PC-9 (cell line): ENCODE measurements at regions not wholly inside any gene's neighbourhood (a gene's known extent, or its start where the extent isn't known, plus 50 kb on each side); places are given as distances from the start of the nearest gene placed in this dataset.

Experiments used
- BruUV-seq: library from RNA; stranded (reverse); fragments of 400-500 nt; replicated peaks from 2 replicates; lab custom pipeline; 2021; lab: Mats Ljungman, UMichigan
- CTCF ChIA-PET: fragments of 300-600 bp; sonication (Branson Sonifier 250); formaldehyde crosslinking; loops from one replicate; lab custom pipeline; 2022; ENCODE audit warnings: antibody characterized with exemption; lab: Charles Lee
- POLR2A ChIA-PET: fragments of 300-600 bp; sonication (Branson Sonifier 250); formaldehyde crosslinking; loops from one replicate; lab custom pipeline; 2022; ENCODE audit warnings: antibody characterized with exemption; ENCODE audit not compliant: unreplicated experiment; lab: Charles Lee
- DNase-seq, 2 experiments: peaks; one replicate each; pipeline versions ENCODE4 v3.0.0 to v3.0.0-alpha.2; 2015 to 2022; ENCODE audit warnings: mixed read lengths in 1 of 2
- H2AFZ ChIP-seq: fragments of 200-600 bp; sonication (generic); 2 replicates; pipeline ENCODE4 v1.8.1; 2017; ENCODE audit warnings: antibody characterized with exemption
- H3F3A ChIP-seq: fragments of 200-600 bp; sonication (generic); 2 replicates; pipeline ENCODE4 v1.8.1; 2017; ENCODE audit warnings: antibody characterized with exemption, mild to moderate bottlenecking, low read depth; ENCODE audit not compliant: insufficient read depth
- H3K27ac ChIP-seq: fragments of 200-600 bp; sonication (generic); 2 replicates; pipeline ENCODE4 v1.6.1; 2016; ENCODE audit warnings: mixed run types
- H3K27me3 ChIP-seq: fragments of 200-600 bp; sonication (generic); 2 replicates; pipeline ENCODE4 v1.6.1; 2016; ENCODE audit warnings: low read depth, mixed run types; ENCODE audit not compliant: insufficient read depth
- H3K36me3 ChIP-seq: fragments of 200-600 bp; sonication (generic); 2 replicates; pipeline ENCODE4 v1.6.1; 2016; ENCODE audit warnings: low read depth, mixed run types
- H3K4me1 ChIP-seq: fragments of 200-600 bp; sonication (generic); replicated peaks from 2 replicates; pipeline ENCODE4 v1.6.1; 2016; ENCODE audit warnings: mixed run types; ENCODE audit not compliant: insufficient read depth
- H3K4me2 ChIP-seq: fragments of 200-600 bp; sonication (generic); 2 replicates; pipeline ENCODE4 v1.6.1; 2017; ENCODE audit warnings: mixed run types
- H3K4me3 ChIP-seq: fragments of 200-600 bp; sonication (generic); 2 replicates; pipeline ENCODE4 v1.6.1; 2016; ENCODE audit warnings: mixed run types
- H3K79me2 ChIP-seq: fragments of 200-600 bp; sonication (generic); 2 replicates; pipeline ENCODE4 v1.6.1; 2017; ENCODE audit warnings: low read depth, mixed run types
- H3K9me2 ChIP-seq: fragments of 200-600 bp; sonication (generic); 2 replicates; pipeline ENCODE4 v1.8.1; 2017; ENCODE audit warnings: mild to moderate bottlenecking; ENCODE audit not compliant: insufficient read depth
- H3K9me3 ChIP-seq: fragments of 200-600 bp; sonication (generic); 2 replicates; pipeline ENCODE4 v1.8.1; 2016; ENCODE audit warnings: low read depth; ENCODE audit not compliant: insufficient read depth
- H4K20me1 ChIP-seq: fragments of 200-600 bp; sonication (generic); 2 replicates; pipeline ENCODE4 v1.8.1; 2017; ENCODE audit not compliant: insufficient read depth
- EZH2 ChIP-seq: fragments of 200-600 bp; sonication (generic); IDR thresholded peaks from 2 replicates; pipeline ENCODE4 v1.8.0; 2017; ENCODE audit warnings: antibody characterized with exemption, low read depth
- intact Hi-C: fragments of 100-400 bp; cut with micrococcal nuclease; formaldehyde crosslinking; loops from one replicate; pipeline ENCODE4 v1.10.0; 2022; ENCODE audit not compliant: unreplicated experiment
- TF ChIP-seq, protein P1 (sequence below): fragments of 200-600 bp; sonication (generic); conservative IDR thresholded peaks from 2 replicates; pipeline ENCODE4 v1.6.1; 2017; ENCODE audit warnings: mixed run types, antibody characterized with exemption, mild to moderate bottlenecking, moderate library complexity

DNA sequence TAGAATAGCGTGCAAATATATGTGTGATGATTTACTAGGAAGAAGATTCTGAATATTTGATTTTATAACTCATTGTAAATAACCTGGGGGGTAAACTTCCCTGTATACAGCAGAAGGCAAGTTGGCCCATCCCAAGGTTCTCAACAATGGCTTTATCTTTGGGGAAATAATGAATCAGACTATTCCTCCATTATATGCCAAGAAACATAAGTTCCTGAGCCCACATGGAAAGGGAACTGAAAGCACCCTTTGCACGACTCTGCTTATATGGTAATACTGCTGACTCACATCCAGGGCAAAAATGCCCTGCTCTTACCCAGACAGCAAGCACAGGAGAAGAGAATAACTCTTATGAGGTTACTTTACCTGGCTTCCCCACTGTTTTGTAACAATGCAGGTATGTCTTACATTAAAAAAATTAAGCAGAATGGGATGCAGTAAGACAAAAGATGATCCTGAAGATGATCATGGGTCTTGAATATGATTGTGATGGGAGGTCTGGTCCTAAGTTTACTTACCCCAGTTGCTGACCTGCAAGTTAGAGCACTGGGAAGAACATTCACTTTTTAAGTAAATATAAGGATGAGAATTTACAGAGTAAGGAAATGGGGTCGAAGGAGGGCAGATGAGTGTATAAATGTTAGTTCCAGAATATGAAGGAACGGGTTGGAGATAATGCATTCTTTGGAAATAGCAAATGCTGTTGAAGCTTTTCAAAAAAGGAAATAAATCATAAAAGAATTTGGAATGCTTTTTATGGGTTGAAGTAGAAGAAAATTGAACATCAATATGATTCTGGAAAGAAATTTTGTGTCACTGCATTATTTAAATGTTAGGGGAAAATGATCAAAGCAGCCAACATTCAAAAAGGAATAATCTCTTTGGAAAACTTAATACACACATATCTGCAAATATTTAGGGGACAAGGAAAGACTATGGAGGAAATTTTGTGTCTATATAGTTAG is 428.4 kb upstream of the MPDZ start:
- no peaks in the 10 kb centered on the region for H3K36me3 ChIP-seq

DNA sequence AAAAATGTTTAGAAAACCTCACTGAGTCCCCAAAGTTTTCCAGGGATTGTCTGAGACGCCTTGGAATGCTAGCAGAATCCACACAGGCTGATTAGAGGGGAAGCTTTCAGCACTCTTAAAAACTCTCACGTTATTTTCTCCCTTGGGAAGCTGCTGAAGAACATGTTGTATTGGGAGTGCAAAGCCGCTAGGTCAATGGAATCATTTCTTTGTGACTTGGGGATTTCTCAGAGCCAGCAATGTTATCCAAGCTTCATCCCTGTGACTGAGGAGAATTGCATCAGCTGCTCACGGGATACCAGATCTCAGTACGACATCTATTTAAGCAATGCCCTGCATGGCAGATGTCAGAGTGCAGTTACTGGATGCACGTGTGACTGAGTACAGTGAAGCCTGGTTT is 426.4 kb upstream of the MPDZ start:
- no peaks in the 10 kb centered on the region for H3K79me2 ChIP-seq
- intact Hi-C loops = no loop called here
- no peaks in the 10 kb centered on the region for H3K9me3 ChIP-seq
- ChIA-PET POLR2A (no interaction called here), CTCF (no interaction called here)
- H2AFZ ChIP-seq = no peak overlapping the region
- DNase-seq = no peak
- no peaks in the 10 kb centered on the region for H3K27me3 ChIP-seq
- no peak overlapping the region for H3K4me2 ChIP-seq
- no peaks in the 10 kb centered on the region for H3K36me3 ChIP-seq
- H3K4me1 ChIP-seq = no peaks in the 10 kb centered on the region
- no peaks in the 10 kb centered on the region for H3K9me2 ChIP-seq
- no peaks in the 10 kb centered on the region for H4K20me1 ChIP-seq
- no peak overlapping the region for H3K4me3 ChIP-seq
- no TSS peak for BruUV-seq
- no peak for TF ChIP-seq EZH2
- TF ChIP-seq, protein P1, sequence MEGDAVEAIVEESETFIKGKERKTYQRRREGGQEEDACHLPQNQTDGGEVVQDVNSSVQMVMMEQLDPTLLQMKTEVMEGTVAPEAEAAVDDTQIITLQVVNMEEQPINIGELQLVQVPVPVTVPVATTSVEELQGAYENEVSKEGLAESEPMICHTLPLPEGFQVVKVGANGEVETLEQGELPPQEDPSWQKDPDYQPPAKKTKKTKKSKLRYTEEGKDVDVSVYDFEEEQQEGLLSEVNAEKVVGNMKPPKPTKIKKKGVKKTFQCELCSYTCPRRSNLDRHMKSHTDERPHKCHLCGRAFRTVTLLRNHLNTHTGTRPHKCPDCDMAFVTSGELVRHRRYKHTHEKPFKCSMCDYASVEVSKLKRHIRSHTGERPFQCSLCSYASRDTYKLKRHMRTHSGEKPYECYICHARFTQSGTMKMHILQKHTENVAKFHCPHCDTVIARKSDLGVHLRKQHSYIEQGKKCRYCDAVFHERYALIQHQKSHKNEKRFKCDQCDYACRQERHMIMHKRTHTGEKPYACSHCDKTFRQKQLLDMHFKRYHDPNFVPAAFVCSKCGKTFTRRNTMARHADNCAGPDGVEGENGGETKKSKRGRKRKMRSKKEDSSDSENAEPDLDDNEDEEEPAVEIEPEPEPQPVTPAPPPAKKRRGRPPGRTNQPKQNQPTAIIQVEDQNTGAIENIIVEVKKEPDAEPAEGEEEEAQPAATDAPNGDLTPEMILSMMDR = no peak
- no peak overlapping the region for H3K27ac ChIP-seq
- no peaks in the 10 kb centered on the region for H3F3A ChIP-seq

More for the DNA sequence above, 428.4 kb upstream of the MPDZ start:
- BruUV-seq = no TSS peak
- Histone ChIP-seq H2AFZ (no peak overlapping the region), H4K20me1 (no peaks in the 10 kb centered on the region), H3K4me3 (no peak overlapping the region), H3K27ac (no peak overlapping the region), H3K4me2 (no peak overlapping the region), H3F3A (no peaks in the 10 kb centered on the region), H3K9me3 (no peaks in the 10 kb centered on the region), H3K27me3 (no peaks in the 10 kb centered on the region), H3K9me2 (no peaks in the 10 kb centered on the region), H3K4me1 (no peaks in the 10 kb centered on the region), H3K79me2 (no peaks in the 10 kb centered on the region)
- DNase-seq = no peak
- intact Hi-C loops = no loop called here
- ChIA-PET POLR2A (no interaction called here), CTCF (no interaction called here)
- TF ChIP-seq, protein P1 = no peak
- no peak for TF ChIP-seq EZH2

DNA sequence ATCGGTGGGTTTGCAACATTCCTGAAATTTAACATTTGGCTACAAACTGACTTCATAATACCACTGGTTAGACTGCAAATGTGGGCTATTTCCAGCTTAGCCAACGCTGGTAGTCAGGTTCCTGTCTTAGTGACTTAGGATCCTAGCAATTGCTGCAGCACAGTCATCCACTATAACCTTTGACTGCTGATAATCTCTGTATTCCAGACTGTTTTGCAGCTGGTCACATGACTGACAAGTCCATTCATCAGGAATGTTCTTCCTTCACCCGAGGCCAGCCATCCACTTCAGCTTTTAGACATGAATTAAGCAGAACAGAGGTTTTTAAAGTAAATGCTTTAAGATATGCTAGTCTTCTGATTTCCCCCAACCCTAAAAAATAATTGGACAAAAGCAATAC is 425.9 kb upstream of the MPDZ start:
- H2AFZ ChIP-seq = no peak overlapping the region
- TF ChIP-seq, protein P1 = no peak
- no peak for TF ChIP-seq EZH2
- H3K9me2 ChIP-seq = no peaks in the 10 kb centered on the region
- no peaks in the 10 kb centered on the region for H4K20me1 ChIP-seq
- H3F3A ChIP-seq = no peaks in the 10 kb centered on the region
- BruUV-seq = no TSS peak
- H3K79me2 ChIP-seq = no peaks in the 10 kb centered on the region
- no peaks in the 10 kb centered on the region for H3K9me3 ChIP-seq
- ChIA-PET CTCF (no interaction called here), POLR2A (no interaction called here)
- no peak overlapping the region for H3K4me3 ChIP-seq
- H3K4me1 ChIP-seq = no peaks in the 10 kb centered on the region
- no peak for DNase-seq
- H3K4me2 ChIP-seq = no peak overlapping the region
- intact Hi-C loops = no loop called here
- no peaks in the 10 kb centered on the region for H3K27me3 ChIP-seq
- H3K36me3 ChIP-seq = no peaks in the 10 kb centered on the region
- H3K27ac ChIP-seq = no peak overlapping the region
